ENCODE measurements at regions not wholly inside any gene's neighbourhood (a gene's known extent, or its start where the extent isn't known, plus 50 kb on each side); places are given as distances from the start of the nearest gene placed in this dataset.
A peak's percentile ranks its signal among the peaks of the same experiment; 100 is the strongest.

DNA sequence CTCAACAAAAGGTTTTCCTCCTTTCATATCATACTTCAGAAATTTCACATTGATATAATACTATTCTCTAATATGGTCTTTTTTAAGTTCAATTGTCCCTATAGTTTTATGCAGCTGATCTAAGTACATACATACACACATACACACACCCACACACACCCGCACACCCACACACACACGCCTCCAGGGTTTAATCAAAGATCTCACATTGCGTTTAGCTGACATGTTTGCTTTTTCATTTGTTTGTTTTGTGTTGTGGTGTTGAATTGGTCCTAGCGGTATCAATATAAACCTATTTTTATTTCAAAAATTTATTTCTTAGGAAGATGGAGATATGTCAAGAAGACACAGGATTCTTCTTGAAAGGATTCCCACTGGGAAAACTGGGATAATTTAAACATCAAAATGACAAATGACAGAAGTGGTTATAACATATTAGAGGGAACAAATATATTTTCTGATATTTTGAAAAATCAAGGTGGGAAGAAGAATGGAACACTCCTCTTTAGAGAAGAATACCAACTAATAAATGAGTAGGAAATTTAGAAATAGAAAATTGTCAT, 434.9 kb upstream of the SLC30A5 start:
- DNase-seq (no peak), FAIRE-seq (no peak)
- H3K9ac ChIP-seq (ENCODE audit: low read length in 3 of 3): no peak overlapping the region
- H3K9me3 ChIP-seq (ENCODE audit: control insufficient read depth in 2 of 3, insufficient read depth in 1 of 3, low read length in 3 of 3): no peaks in the 10 kb centered on the region
- H3K4me1 ChIP-seq (ENCODE audit: control insufficient read depth in 2 of 3, insufficient read depth in 2 of 3, low read depth in 1 of 3, low read length in 3 of 3): no peaks in the 10 kb centered on the region
- H3K27me3 ChIP-seq (ENCODE audit: control insufficient read depth, insufficient read depth, low read length): no peaks in the 10 kb centered on the region
- no peak overlapping the region for H3K4me3 ChIP-seq (ENCODE audit: low read length in 3 of 3)
- intact Hi-C loops (cut with DNase I): no loop called here
- no peaks in the 10 kb centered on the region for H3K36me3 ChIP-seq (ENCODE audit: control insufficient read depth in 2 of 3, insufficient read depth in 3 of 3, low read length in 3 of 3)
- no peak overlapping the region for H3K27ac ChIP-seq (ENCODE audit: low read depth in 2 of 2, low read length in 2 of 2)
- TF ChIP-seq, protein P1, sequence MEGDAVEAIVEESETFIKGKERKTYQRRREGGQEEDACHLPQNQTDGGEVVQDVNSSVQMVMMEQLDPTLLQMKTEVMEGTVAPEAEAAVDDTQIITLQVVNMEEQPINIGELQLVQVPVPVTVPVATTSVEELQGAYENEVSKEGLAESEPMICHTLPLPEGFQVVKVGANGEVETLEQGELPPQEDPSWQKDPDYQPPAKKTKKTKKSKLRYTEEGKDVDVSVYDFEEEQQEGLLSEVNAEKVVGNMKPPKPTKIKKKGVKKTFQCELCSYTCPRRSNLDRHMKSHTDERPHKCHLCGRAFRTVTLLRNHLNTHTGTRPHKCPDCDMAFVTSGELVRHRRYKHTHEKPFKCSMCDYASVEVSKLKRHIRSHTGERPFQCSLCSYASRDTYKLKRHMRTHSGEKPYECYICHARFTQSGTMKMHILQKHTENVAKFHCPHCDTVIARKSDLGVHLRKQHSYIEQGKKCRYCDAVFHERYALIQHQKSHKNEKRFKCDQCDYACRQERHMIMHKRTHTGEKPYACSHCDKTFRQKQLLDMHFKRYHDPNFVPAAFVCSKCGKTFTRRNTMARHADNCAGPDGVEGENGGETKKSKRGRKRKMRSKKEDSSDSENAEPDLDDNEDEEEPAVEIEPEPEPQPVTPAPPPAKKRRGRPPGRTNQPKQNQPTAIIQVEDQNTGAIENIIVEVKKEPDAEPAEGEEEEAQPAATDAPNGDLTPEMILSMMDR (IDR thresholded peaks at IDR 0.05; ENCODE audit: borderline replicate concordance, extremely low read depth, insufficient read depth): no peak

- intact Hi-C loops (cut with DNase I): no loop called here
- TF ChIP-seq, protein P1 (IDR thresholded peaks at IDR 0.05; ENCODE audit: borderline replicate concordance, extremely low read depth, insufficient read depth): no peak
- no peak overlapping the region for H3K9ac ChIP-seq (ENCODE audit: low read length in 3 of 3)
- no peaks in the 10 kb centered on the region for H3K9me3 ChIP-seq (ENCODE audit: control insufficient read depth in 2 of 3, insufficient read depth in 1 of 3, low read length in 3 of 3)
- FAIRE-seq (peak; percentile 30), DNase-seq (no peak)
- no peaks in the 10 kb centered on the region for H3K27me3 ChIP-seq (ENCODE audit: control insufficient read depth, insufficient read depth, low read length)
- H3K36me3 ChIP-seq (ENCODE audit: control insufficient read depth in 2 of 3, insufficient read depth in 3 of 3, low read length in 3 of 3): no peaks in the 10 kb centered on the region
- no peaks in the 10 kb centered on the region for H3K4me1 ChIP-seq (ENCODE audit: control insufficient read depth in 2 of 3, insufficient read depth in 2 of 3, low read depth in 1 of 3, low read length in 3 of 3)
- H3K4me3 ChIP-seq (ENCODE audit: low read length in 3 of 3): no peak overlapping the region
- H3K27ac ChIP-seq (ENCODE audit: low read depth in 2 of 2, low read length in 2 of 2): no peak overlapping the region
Measured at GRCh38 chr5:68659881-68660280, 433.9 kb upstream of the SLC30A5 start.

GRCh38 chr5:68661237-68661636, 432.6 kb upstream of the SLC30A5 start:
- Histone ChIP-seq H3K4me3 (ENCODE audit: low read length in 3 of 3) (no peak overlapping the region), H3K27me3 (ENCODE audit: control insufficient read depth, insufficient read depth, low read length) (no peaks in the 10 kb centered on the region), H3K9ac (ENCODE audit: low read length in 3 of 3) (no peak overlapping the region), H3K27ac (ENCODE audit: low read depth in 2 of 2, low read length in 2 of 2) (no peak overlapping the region), H3K9me3 (ENCODE audit: control insufficient read depth in 2 of 3, insufficient read depth in 1 of 3, low read length in 3 of 3) (no peaks in the 10 kb centered on the region), H3K4me1 (ENCODE audit: control insufficient read depth in 2 of 3, insufficient read depth in 2 of 3, low read depth in 1 of 3, low read length in 3 of 3) (no peaks in the 10 kb centered on the region), H3K36me3 (ENCODE audit: control insufficient read depth in 2 of 3, insufficient read depth in 3 of 3, low read length in 3 of 3) (no peaks in the 10 kb centered on the region)
- FAIRE-seq: no peak
- DNase-seq: no peak
- TF ChIP-seq, protein P1 (IDR thresholded peaks at IDR 0.05; ENCODE audit: borderline replicate concordance, extremely low read depth, insufficient read depth): peak; percentile 39
- intact Hi-C loops (cut with DNase I): no loop called here

DNA sequence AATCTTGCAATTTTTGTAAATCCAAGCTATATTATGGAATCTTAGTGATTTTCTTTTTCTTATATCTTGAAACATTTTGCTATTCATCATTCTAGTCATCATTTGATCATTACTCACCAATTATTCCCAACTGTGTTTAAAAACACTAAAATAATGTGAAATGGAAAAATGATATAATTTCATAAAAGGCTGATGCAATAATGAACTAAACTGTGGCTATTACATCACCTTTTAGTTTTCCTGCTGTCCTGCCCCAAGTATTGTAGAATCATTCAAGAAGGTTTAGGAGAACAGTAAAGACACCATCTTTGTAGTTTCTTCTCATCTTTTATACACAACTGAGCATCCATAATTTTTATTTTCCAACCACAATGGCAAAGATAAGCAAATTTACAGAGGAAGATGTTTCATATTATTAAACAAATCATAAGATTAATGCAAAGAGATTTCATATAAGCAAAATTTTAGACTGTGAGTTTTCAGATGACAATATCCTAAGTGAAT, 431.0 kb upstream of the SLC30A5 start:
- peaks cover 0 to 5% (median 0%) of the 10 kb centered on the region in 3 donors for H3K4me1 ChIP-seq (ENCODE audit: control insufficient read depth in 2 of 3, insufficient read depth in 2 of 3, low read depth in 1 of 3, low read length in 3 of 3)
- H3K27ac ChIP-seq (ENCODE audit: low read depth in 2 of 2, low read length in 2 of 2): no peak overlapping the region
- no peak for FAIRE-seq
- no peak overlapping the region for H3K4me3 ChIP-seq (ENCODE audit: low read length in 3 of 3)
- no peaks in the 10 kb centered on the region for H3K27me3 ChIP-seq (ENCODE audit: control insufficient read depth, insufficient read depth, low read length)
- H3K36me3 ChIP-seq (ENCODE audit: control insufficient read depth in 2 of 3, insufficient read depth in 3 of 3, low read length in 3 of 3): no peaks in the 10 kb centered on the region
- intact Hi-C loops (cut with DNase I): no loop called here
- TF ChIP-seq, protein P1 (IDR thresholded peaks at IDR 0.05; ENCODE audit: borderline replicate concordance, extremely low read depth, insufficient read depth): no peak
- H3K9ac ChIP-seq (ENCODE audit: low read length in 3 of 3): no peak overlapping the region
- DNase-seq: no peak
- no peaks in the 10 kb centered on the region for H3K9me3 ChIP-seq (ENCODE audit: control insufficient read depth in 2 of 3, insufficient read depth in 1 of 3, low read length in 3 of 3)

All from kidney (tissue), 13 donors.